ENCODE measurements at regions not wholly inside any gene's neighbourhood (a gene's known extent, or its start where the extent isn't known, plus 50 kb on each side); places are given as distances from the start of the nearest gene placed in this dataset.

DNA sequence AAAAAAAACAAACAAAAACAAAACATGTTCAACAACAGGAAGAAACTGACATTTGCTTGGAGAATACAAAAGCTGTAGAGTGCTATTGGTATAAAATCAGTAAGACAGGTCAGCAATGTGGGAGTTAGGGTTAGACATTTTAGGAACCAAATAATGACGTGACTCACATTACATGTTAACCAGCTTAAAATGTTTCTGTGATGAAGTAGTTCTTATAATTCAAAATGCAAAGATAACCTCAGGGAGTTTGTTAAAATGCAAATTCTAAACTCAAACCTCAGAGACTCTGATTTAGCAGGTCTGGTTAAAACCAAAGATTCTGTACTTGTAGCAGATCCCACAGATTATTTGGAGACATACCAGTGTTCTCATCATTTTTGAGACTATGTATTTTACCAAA is 549.4 kb upstream of the SLITRK1 start:
- no TSS peak for BruUV-seq (replicated peaks)
- CTCF ChIA-PET = interaction anchor here (1.0 kb wide), 2 partner anchors 87 to 156 kb away, joined by 3 read pairs; no protein-coding TSS in a partner anchor
- no peak overlapping the region for H3K27ac ChIP-seq (ENCODE audit: control insufficient read depth, insufficient read depth)
- no peaks in the 10 kb centered on the region for H4K20me1 ChIP-seq (ENCODE audit: control insufficient read depth, insufficient read depth)
- no peak overlapping the region for H3K9ac ChIP-seq (ENCODE audit: control insufficient read depth, insufficient read depth, low read length)
- ATAC-seq (no peak), FAIRE-seq (no peak), DNase-seq (ENCODE audit: low read depth, low spot score) (no peak)
- TF ChIP-seq JUNB (IDR thresholded peaks at IDR 0.05) (no peak), BCL11A (IDR thresholded peaks at IDR 0.05; ENCODE audit: low read depth, low read length) (no peak), CHD1 (IDR thresholded peaks at IDR 0.05; ENCODE audit: low read depth, low read length) (no peak), CTCF (IDR thresholded peaks at IDR 0.05 in 2 of 3, conservative IDR thresholded peaks at IDR 0.05 in 1 of 3; ENCODE audit: control insufficient read depth in 2 of 3, extremely low read depth in 1 of 3, insufficient read depth in 1 of 3, low read depth in 3 of 3, low read length in 3 of 3) (no peak), E2F8 (IDR thresholded peaks at IDR 0.05; ENCODE audit: low read depth, partially characterized antibody) (no peak), RBBP5 (conservative IDR thresholded peaks at IDR 0.05) (no peak), NR2C2 (IDR thresholded peaks at IDR 0.05; ENCODE audit: borderline replicate concordance, control insufficient read depth, insufficient read length, low read depth) (no peak), KLF5 (IDR thresholded peaks at IDR 0.05; ENCODE audit: partially characterized antibody) (no peak), RCOR1 (conservative IDR thresholded peaks at IDR 0.05; ENCODE audit: low read depth, low read length) (no peak), POLR2AphosphoS2 (IDR thresholded peaks at IDR 0.05; ENCODE audit: low read depth, low read length) (no peak), MXI1 (IDR thresholded peaks at IDR 0.05; ENCODE audit: low read depth, low read length) (no peak), NBN (IDR thresholded peaks at IDR 0.05) (no peak), NR2C1 (IDR thresholded peaks at IDR 0.05) (no peak), RB1 (IDR thresholded peaks at IDR 0.05; ENCODE audit: borderline replicate concordance) (no peak), SMAD5 (IDR thresholded peaks at IDR 0.05; ENCODE audit: low read depth) (no peak), BCLAF1 (IDR thresholded peaks at IDR 0.05) (no peak), WRNIP1 (IDR thresholded peaks at IDR 0.05; ENCODE audit: borderline replicate concordance, low read depth, low read length) (no peak), SMC3 (IDR thresholded peaks at IDR 0.05; ENCODE audit: borderline replicate concordance, low read length) (no peak), KDM1A (IDR thresholded peaks at IDR 0.05; ENCODE audit: borderline replicate concordance) (no peak)
- intact Hi-C loops (cut with micrococcal nuclease; ENCODE audit: unreplicated experiment) = no loop called here
- SMC1A ChIA-PET (ENCODE audit: uncharacterized antibody, unreplicated experiment) = interaction anchor here (0.5 to 0.9 kb wide), 2 partner anchors 8 to 158 kb away, joined by 3 read pairs; no protein-coding TSS in a partner anchor
- 0% methylated on average over 1 of the region's 1 CpG for WGBS (ENCODE audit: insufficient coverage, insufficient replicate concordance, low lambda C conversion rate, missing lambda C conversion rate)
- no peaks in the 10 kb centered on the region for H3K4me1 ChIP-seq (ENCODE audit: control insufficient read depth, insufficient read depth, low read length)
- no peaks in the 10 kb centered on the region for H3K79me2 ChIP-seq (ENCODE audit: control insufficient read depth, insufficient read depth, low read length)
- H3K4me3 ChIP-seq = no peak overlapping the region
- H3K9me3 ChIP-seq (replicated peaks; ENCODE audit: control insufficient read depth, insufficient read depth, low read length) = no peaks in the 10 kb centered on the region
- POLR2A ChIA-PET = no interaction called here
- no peaks in the 10 kb centered on the region for H3K27me3 ChIP-seq (replicated peaks in 1 of 2; ENCODE audit: control insufficient read depth in 2 of 2, insufficient read depth in 2 of 2, low read length in 1 of 2)
- H2AFZ ChIP-seq (ENCODE audit: control insufficient read depth, low read depth, low read length) = no peak overlapping the region
- H3K4me2 ChIP-seq (ENCODE audit: control insufficient read depth, insufficient read depth) = no peak overlapping the region
- no peaks in the 10 kb centered on the region for H3K36me3 ChIP-seq (ENCODE audit: control insufficient read depth in 2 of 2, insufficient read depth in 2 of 2, low read length in 1 of 2)
- RAD21 ChIA-PET (ENCODE audit: unreplicated experiment) = interaction anchor here (0.7 to 1.3 kb wide), 2 partner anchors 25 to 383 kb away, joined by 3 to 5 read pairs; no protein-coding TSS in a partner anchor
- in situ Hi-C loops (cut with MboI) = no loop called here
